ENCODE measurements at regions not wholly inside any gene's neighbourhood (a gene's known extent, or its start where the extent isn't known, plus 50 kb on each side); places are given as distances from the start of the nearest gene placed in this dataset.

GRCh38 chr3:76900596-76900995 lies 139.3 kb upstream of the ROBO2 start:
- H3K9me3 Mint-ChIP-seq = peaks cover 17% of the 10 kb centered on the region
- no peak overlapping the region for H3K4me3 Mint-ChIP-seq
- H3K4me1 Mint-ChIP-seq (ENCODE audit: low read depth) = no peaks in the 10 kb centered on the region
- no peak for DNase-seq
- no peak overlapping the region for H3K27ac Mint-ChIP-seq
- no peak for TF ChIP-seq CTCF (IDR thresholded peaks at IDR 0.05)
- H3K36me3 Mint-ChIP-seq (ENCODE audit: low read depth) = no peaks in the 10 kb centered on the region
- no peaks in the 10 kb centered on the region for H3K27me3 Mint-ChIP-seq (ENCODE audit: insufficient read depth)

- no peaks in the 10 kb centered on the region for H3K27me3 Mint-ChIP-seq (ENCODE audit: insufficient read depth)
- TF ChIP-seq CTCF (IDR thresholded peaks at IDR 0.05) = no peak
- no peak overlapping the region for H3K27ac Mint-ChIP-seq
- H3K9me3 Mint-ChIP-seq = peaks cover 34% of the 10 kb centered on the region
- H3K36me3 Mint-ChIP-seq (ENCODE audit: low read depth) = no peaks in the 10 kb centered on the region
- no peak overlapping the region for H3K4me3 Mint-ChIP-seq
- H3K4me1 Mint-ChIP-seq (ENCODE audit: low read depth) = no peaks in the 10 kb centered on the region
- DNase-seq = no peak
These were observed 131.7 kb upstream of the ROBO2 start for GRCh38 chr3:76908156-76908555.

- Mint-ChIP-seq H3K4me3 (no peak overlapping the region), H3K4me1 (ENCODE audit: low read depth) (no peaks in the 10 kb centered on the region), H3K36me3 (ENCODE audit: low read depth) (no peaks in the 10 kb centered on the region), H3K9me3 (peaks cover 50% of the 10 kb centered on the region), H3K27me3 (ENCODE audit: insufficient read depth) (no peaks in the 10 kb centered on the region), H3K27ac (no peak overlapping the region)
- TF ChIP-seq CTCF (IDR thresholded peaks at IDR 0.05) = no peak
- no peak for DNase-seq
These were observed 127.0 kb upstream of the ROBO2 start for GRCh38 chr3:76912841-76913383.

GRCh38 chr3:76917436-76917835 lies 122.5 kb upstream of the ROBO2 start:
- DNase-seq = no peak
- Mint-ChIP-seq H3K27ac (no peak overlapping the region), H3K36me3 (ENCODE audit: low read depth) (no peaks in the 10 kb centered on the region), H3K4me1 (ENCODE audit: low read depth) (no peaks in the 10 kb centered on the region), H3K9me3 (peaks cover 48% of the 10 kb centered on the region), H3K4me3 (no peak overlapping the region), H3K27me3 (ENCODE audit: insufficient read depth) (no peaks in the 10 kb centered on the region; the same call in 1 of the 2 replicates)
- no peak for TF ChIP-seq CTCF (IDR thresholded peaks at IDR 0.05)

- no peak for DNase-seq
- no peak for TF ChIP-seq CTCF (IDR thresholded peaks at IDR 0.05)
- peaks cover 34% of the 10 kb centered on the region for H3K9me3 Mint-ChIP-seq
These were observed 119.4 kb upstream of the ROBO2 start for GRCh38 chr3:76920511-76920910.

GRCh38 chr3:76923485-76923884 lies 116.4 kb upstream of the ROBO2 start:
- no peak for TF ChIP-seq CTCF (IDR thresholded peaks at IDR 0.05)
- H3K4me1 Mint-ChIP-seq (ENCODE audit: low read depth) = no peaks in the 10 kb centered on the region
- H3K36me3 Mint-ChIP-seq (ENCODE audit: low read depth) = no peaks in the 10 kb centered on the region
- peaks cover 22% of the 10 kb centered on the region for H3K9me3 Mint-ChIP-seq
- no peak for DNase-seq
- no peak overlapping the region for H3K27ac Mint-ChIP-seq
- H3K27me3 Mint-ChIP-seq (ENCODE audit: insufficient read depth) = no peaks in the 10 kb centered on the region
- no peak overlapping the region for H3K4me3 Mint-ChIP-seq

More at GRCh38 chr3:76920511-76920910, 119.4 kb upstream of the ROBO2 start:
- H3K4me1 Mint-ChIP-seq (ENCODE audit: low read depth) = no peaks in the 10 kb centered on the region
- H3K36me3 Mint-ChIP-seq (ENCODE audit: low read depth) = no peaks in the 10 kb centered on the region
- H3K27me3 Mint-ChIP-seq (ENCODE audit: insufficient read depth) = no peaks in the 10 kb centered on the region; the same call in 1 of the 2 replicates
- H3K27ac Mint-ChIP-seq = no peak overlapping the region
- H3K4me3 Mint-ChIP-seq = no peak overlapping the region

Measured in HFFc6 (cell line).